ENCODE measurements at regions not wholly inside any gene's neighbourhood (a gene's known extent, or its start where the extent isn't known, plus 50 kb on each side); places are given as distances from the start of the nearest gene placed in this dataset.

- no peak for DNase-seq (ENCODE audit: low spot score)
Observed at GRCh38 chr1:4586611-4587160, 67.7 kb upstream of the AJAP1 start.

- no peak for DNase-seq (ENCODE audit: low spot score)
Observed at GRCh38 chr1:4587721-4588120, 66.7 kb upstream of the AJAP1 start.

GRCh38 chr1:4590756-4591155, 63.7 kb upstream of the AJAP1 start:
- no peak for DNase-seq (ENCODE audit: low spot score)

GRCh38 chr1:4591926-4592325, 62.5 kb upstream of the AJAP1 start:
- no peak for DNase-seq (ENCODE audit: low spot score)

- DNase-seq (ENCODE audit: low spot score) = no peak
Observed at GRCh38 chr1:4593106-4593505, 61.3 kb upstream of the AJAP1 start.

- DNase-seq (ENCODE audit: low spot score) = no peak
Observed at GRCh38 chr1:4594286-4594991, 60.0 kb upstream of the AJAP1 start.

GRCh38 chr1:4595341-4596225, 58.8 kb upstream of the AJAP1 start:
- DNase-seq (ENCODE audit: low spot score) = no peak

GRCh38 chr1:4596486-4596885, 57.9 kb upstream of the AJAP1 start:
- DNase-seq (ENCODE audit: low spot score) = no peak

GRCh38 chr1:4597020-4597419, 57.4 kb upstream of the AJAP1 start:
- DNase-seq (ENCODE audit: low spot score) = no peak

GRCh38 chr1:4598561-4598960, 55.8 kb upstream of the AJAP1 start:
- DNase-seq (ENCODE audit: low spot score) = no peak

- DNase-seq (ENCODE audit: low spot score) = no peak
Observed at GRCh38 chr1:4599521-4599920, 54.9 kb upstream of the AJAP1 start.

GRCh38 chr1:4599951-4600481, 54.4 kb upstream of the AJAP1 start:
- no peak for DNase-seq (ENCODE audit: low spot score)

GRCh38 chr1:4600615-4601460, 53.6 kb upstream of the AJAP1 start:
- DNase-seq (ENCODE audit: low spot score) = no peak

GRCh38 chr1:4601941-4602340, 52.5 kb upstream of the AJAP1 start:
- no peak for DNase-seq (ENCODE audit: low spot score)

- no peak for DNase-seq (ENCODE audit: low spot score)
Observed at GRCh38 chr1:4602462-4603294, 51.7 kb upstream of the AJAP1 start.

- no peak for DNase-seq (ENCODE audit: low spot score)
Observed at GRCh38 chr1:4603295-4604110, 50.9 kb upstream of the AJAP1 start.

All from CD4-positive, alpha-beta T cell treated with Interleukin-15 for 4 hours (primary cell).